Vagina (tissue), 2 donors: ENCODE measurements at regions not wholly inside any gene's neighbourhood (a gene's known extent, or its start where the extent isn't known, plus 50 kb on each side); places are given as distances from the start of the nearest gene placed in this dataset.

Experiments
- POLR2A ChIP-seq, 2 donors: fragments of 450-650 bp; IDR thresholded peaks; one replicate each; pipeline ENCODE4 v1.6.1; 2017; ENCODE audit warnings: antibody characterized with exemption in 2 of 2, mild to moderate bottlenecking in 2 of 2, moderate library complexity in 2 of 2
- TF ChIP-seq, protein P1 (sequence below), 3 experiments: fragments of 450-650 bp in 2 of 3; fragments of 200-600 bp in 1 of 3; sonication (generic) in 1 of 3; IDR thresholded peaks; one replicate each; pipeline ENCODE4 v1.5.1; 2017 to 2019; ENCODE audit warnings: antibody characterized with exemption in 3 of 3, mild to moderate bottlenecking in 2 of 3, moderate library complexity in 2 of 3

DNA sequence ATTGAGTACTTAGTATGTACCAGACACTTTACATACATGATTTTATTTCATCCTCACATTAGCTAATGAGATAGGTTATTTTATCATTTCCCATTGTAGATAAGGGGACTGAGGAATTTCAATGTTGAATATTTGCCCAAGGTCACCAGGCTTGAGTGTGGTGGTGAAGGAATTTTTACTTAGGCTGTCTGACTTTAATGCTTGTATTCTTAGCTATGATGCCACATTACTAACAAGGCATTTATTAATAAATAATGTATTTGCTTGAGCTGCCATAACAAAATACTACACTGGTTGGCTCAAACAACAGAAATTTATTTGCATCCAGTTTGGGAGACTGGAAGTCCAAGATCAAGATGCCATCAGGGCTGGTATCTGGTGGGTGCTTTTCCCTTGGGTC, 250.9 kb downstream of the GPD2 start:
- TF ChIP-seq, protein P1, sequence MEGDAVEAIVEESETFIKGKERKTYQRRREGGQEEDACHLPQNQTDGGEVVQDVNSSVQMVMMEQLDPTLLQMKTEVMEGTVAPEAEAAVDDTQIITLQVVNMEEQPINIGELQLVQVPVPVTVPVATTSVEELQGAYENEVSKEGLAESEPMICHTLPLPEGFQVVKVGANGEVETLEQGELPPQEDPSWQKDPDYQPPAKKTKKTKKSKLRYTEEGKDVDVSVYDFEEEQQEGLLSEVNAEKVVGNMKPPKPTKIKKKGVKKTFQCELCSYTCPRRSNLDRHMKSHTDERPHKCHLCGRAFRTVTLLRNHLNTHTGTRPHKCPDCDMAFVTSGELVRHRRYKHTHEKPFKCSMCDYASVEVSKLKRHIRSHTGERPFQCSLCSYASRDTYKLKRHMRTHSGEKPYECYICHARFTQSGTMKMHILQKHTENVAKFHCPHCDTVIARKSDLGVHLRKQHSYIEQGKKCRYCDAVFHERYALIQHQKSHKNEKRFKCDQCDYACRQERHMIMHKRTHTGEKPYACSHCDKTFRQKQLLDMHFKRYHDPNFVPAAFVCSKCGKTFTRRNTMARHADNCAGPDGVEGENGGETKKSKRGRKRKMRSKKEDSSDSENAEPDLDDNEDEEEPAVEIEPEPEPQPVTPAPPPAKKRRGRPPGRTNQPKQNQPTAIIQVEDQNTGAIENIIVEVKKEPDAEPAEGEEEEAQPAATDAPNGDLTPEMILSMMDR (IDR thresholded peaks at IDR 0.05): no peak
- no peak for TF ChIP-seq POLR2A (IDR thresholded peaks at IDR 0.05)
